ENCODE measurements at regions not wholly inside any gene's neighbourhood (a gene's known extent, or its start where the extent isn't known, plus 50 kb on each side); places are given as distances from the start of the nearest gene placed in this dataset.

- TF ChIP-seq ZNF639 (CRISPR knock-in tag; conservative IDR thresholded peaks at IDR 0.05): no peak
- no peak for TF ChIP-seq POLR2A (IDR thresholded peaks at IDR 0.05; ENCODE audit: insufficient read depth in 1 of 2, low read depth in 2 of 2, low read length in 2 of 2)
- no peak for TF ChIP-seq DR1 (CRISPR knock-in tag; IDR thresholded peaks at IDR 0.05)
- TF ChIP-seq, protein P1, sequence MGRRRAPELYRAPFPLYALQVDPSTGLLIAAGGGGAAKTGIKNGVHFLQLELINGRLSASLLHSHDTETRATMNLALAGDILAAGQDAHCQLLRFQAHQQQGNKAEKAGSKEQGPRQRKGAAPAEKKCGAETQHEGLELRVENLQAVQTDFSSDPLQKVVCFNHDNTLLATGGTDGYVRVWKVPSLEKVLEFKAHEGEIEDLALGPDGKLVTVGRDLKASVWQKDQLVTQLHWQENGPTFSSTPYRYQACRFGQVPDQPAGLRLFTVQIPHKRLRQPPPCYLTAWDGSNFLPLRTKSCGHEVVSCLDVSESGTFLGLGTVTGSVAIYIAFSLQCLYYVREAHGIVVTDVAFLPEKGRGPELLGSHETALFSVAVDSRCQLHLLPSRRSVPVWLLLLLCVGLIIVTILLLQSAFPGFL (CRISPR knock-in tag; IDR thresholded peaks at IDR 0.05): no peak
- TF ChIP-seq BHLHE40 (IDR thresholded peaks at IDR 0.05; ENCODE audit: low read length): no peak
- no peak for TF ChIP-seq HOXA9 (CRISPR knock-in tag; IDR thresholded peaks at IDR 0.05; ENCODE audit: borderline replicate concordance)
- TF ChIP-seq ZNF704 (CRISPR knock-in tag; IDR thresholded peaks at IDR 0.05; ENCODE audit: borderline replicate concordance): no peak
- TF ChIP-seq TBL1XR1 (IDR thresholded peaks at IDR 0.05; ENCODE audit: borderline replicate concordance, low read length, partially characterized antibody): no peak
- TF ChIP-seq MTF1 (CRISPR knock-in tag; IDR thresholded peaks at IDR 0.05): no peak
- TF ChIP-seq, protein P2, sequence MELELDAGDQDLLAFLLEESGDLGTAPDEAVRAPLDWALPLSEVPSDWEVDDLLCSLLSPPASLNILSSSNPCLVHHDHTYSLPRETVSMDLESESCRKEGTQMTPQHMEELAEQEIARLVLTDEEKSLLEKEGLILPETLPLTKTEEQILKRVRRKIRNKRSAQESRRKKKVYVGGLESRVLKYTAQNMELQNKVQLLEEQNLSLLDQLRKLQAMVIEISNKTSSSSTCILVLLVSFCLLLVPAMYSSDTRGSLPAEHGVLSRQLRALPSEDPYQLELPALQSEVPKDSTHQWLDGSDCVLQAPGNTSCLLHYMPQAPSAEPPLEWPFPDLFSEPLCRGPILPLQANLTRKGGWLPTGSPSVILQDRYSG (CRISPR knock-in tag; IDR thresholded peaks at IDR 0.05): no peak
- TF ChIP-seq, protein P3, sequence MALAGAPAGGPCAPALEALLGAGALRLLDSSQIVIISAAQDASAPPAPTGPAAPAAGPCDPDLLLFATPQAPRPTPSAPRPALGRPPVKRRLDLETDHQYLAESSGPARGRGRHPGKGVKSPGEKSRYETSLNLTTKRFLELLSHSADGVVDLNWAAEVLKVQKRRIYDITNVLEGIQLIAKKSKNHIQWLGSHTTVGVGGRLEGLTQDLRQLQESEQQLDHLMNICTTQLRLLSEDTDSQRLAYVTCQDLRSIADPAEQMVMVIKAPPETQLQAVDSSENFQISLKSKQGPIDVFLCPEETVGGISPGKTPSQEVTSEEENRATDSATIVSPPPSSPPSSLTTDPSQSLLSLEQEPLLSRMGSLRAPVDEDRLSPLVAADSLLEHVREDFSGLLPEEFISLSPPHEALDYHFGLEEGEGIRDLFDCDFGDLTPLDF (CRISPR knock-in tag; IDR thresholded peaks at IDR 0.05): no peak
Measured at GRCh38 chr5:10106806-10107205, 142.9 kb downstream of the ATPSCKMT start.
